Ishikawa (cell line): ENCODE measurements at regions not wholly inside any gene's neighbourhood (a gene's known extent, or its start where the extent isn't known, plus 50 kb on each side); places are given as distances from the start of the nearest gene placed in this dataset.

Source experiments
- CEBPB ChIP-seq: IDR thresholded peaks from 2 replicates; pipeline ENCODE4 v1.6.1; 2012
- CREB1 ChIP-seq: IDR thresholded peaks from 2 replicates; pipeline ENCODE4 v1.6.1; 2012; ENCODE audit warnings: low read depth
- EGR1 ChIP-seq: IDR thresholded peaks from 2 replicates; pipeline ENCODE4 v1.6.1; 2012
- EP300 ChIP-seq: IDR thresholded peaks from 2 replicates; pipeline ENCODE4 v1.6.1; 2012; ENCODE audit warnings: borderline replicate concordance
- FOXM1 ChIP-seq: IDR thresholded peaks from 2 replicates; pipeline ENCODE4 v1.6.1; 2012; ENCODE audit warnings: low read depth, borderline replicate concordance
- NFIC ChIP-seq: IDR thresholded peaks from 2 replicates; pipeline ENCODE4 v1.6.1; 2012
- RAD21 ChIP-seq: IDR thresholded peaks from 2 replicates; pipeline ENCODE4 v1.6.1; 2012; ENCODE audit warnings: low read depth
- TAF1 ChIP-seq: IDR thresholded peaks from 2 replicates; pipeline ENCODE4 v1.6.1; 2012; ENCODE audit warnings: low read depth, mild to moderate bottlenecking
- TCF12 ChIP-seq: IDR thresholded peaks from 2 replicates; pipeline ENCODE4 v1.6.1; 2012; ENCODE audit warnings: low read depth
- TEAD4 ChIP-seq: IDR thresholded peaks from 2 replicates; pipeline ENCODE4 v1.6.1; 2012
- YY1 ChIP-seq: IDR thresholded peaks from 2 replicates; pipeline ENCODE4 v1.6.1; 2012; ENCODE audit warnings: low read depth
- ZBTB7A ChIP-seq: IDR thresholded peaks from 2 replicates; pipeline ENCODE4 v1.6.1; 2012; ENCODE audit warnings: low read depth
- TF ChIP-seq, protein P1 (sequence below): IDR thresholded peaks from 2 replicates; pipeline ENCODE4 v1.6.1; 2012
- TF ChIP-seq, protein P2 (sequence below): IDR thresholded peaks from 2 replicates; pipeline ENCODE4 v1.6.1; 2012
- TF ChIP-seq, protein P3 (sequence below): IDR thresholded peaks from 2 replicates; pipeline ENCODE4 v1.6.1; 2012; ENCODE audit warnings: low read depth, mild to moderate bottlenecking

DNA sequence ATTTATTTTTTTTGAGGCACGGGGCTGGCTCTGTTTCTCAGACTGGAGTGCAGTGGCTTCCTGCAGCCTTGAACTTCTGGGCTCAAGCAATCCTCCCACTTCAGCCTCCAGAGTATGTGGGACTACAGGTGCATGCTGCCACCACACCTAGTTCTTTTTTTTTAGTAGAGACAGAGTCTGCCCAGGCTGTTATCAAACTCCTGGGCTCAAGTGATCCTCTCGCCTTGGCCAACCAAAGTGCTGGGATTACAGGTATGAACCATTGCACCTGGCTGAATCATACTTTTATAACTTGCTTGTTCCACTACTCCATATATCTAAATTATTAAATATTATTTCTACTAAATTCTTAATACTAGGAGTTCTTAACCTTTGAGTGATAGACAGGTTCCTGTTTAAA lies 111.6 kb downstream of the BTG1 start:
- no peak for TF ChIP-seq CEBPB

DNA sequence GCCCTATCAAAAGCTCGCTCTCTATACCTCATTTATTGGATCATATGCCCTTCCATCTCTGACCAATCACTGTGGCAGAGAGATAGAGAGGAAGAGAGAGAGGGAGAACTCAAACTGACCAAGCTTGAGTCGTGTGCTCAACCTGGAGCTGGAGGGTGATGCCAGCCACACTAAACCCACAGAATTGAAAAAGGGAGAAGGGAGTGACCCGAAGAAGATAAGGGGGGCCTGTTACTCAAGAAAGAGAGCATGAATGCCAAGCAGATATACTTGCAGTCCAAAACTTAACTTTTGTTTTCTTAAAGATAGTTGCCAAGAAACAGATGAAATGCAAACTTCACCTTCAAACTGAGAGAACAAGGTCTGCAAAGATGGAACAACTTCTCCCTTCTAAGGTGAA lies 112.7 kb downstream of the BTG1 start:
- TF ChIP-seq TAF1 (no peak), YY1 (no peak), EP300 (no peak), ZBTB7A (no peak)

DNA sequence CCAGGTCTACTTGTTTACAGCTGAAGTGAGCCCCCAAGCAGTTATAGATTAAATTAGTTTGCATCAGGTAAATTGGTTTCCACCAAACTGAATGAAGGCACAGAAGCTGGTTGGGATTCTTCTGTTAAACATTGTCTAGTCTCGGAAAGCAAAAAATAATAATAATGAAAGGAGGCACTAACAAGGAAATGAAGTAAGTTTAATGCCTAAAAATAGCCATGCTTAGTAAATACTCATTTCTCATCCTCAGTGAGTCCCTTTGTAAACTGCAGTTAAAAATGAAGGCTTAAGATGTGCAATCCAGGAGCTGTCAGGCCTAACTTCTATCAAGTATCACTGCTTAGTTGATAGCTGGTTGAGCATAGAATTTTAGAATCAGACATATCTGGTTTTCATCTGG lies 113.5 kb downstream of the BTG1 start:
- TF ChIP-seq ZBTB7A (no peak), NFIC (no peak), EP300 (no peak), TCF12 (no peak), EGR1 (no peak), CREB1 (no peak), TAF1 (no peak)
- TF ChIP-seq, protein P1, sequence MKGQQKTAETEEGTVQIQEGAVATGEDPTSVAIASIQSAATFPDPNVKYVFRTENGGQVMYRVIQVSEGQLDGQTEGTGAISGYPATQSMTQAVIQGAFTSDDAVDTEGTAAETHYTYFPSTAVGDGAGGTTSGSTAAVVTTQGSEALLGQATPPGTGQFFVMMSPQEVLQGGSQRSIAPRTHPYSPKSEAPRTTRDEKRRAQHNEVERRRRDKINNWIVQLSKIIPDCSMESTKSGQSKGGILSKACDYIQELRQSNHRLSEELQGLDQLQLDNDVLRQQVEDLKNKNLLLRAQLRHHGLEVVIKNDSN: no peak

DNA sequence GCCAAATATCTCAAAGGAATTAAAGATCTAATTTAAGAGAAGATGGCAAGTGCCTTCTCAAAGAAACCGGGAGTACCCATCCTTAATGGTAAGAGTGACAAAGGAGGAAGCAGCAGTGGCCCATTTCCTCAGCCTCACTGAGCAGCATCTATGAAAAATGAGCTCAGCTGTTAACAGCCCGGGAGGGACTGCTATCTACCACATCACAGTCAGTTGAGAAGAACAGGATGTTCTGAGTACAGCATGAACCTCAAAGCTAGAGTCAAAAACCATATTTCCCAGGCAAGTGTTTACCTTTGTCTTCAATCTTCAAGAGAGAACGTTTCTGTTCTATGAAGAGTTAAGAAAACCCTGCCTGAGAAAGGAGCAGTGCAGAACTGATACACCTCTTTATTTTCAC lies 115.0 kb downstream of the BTG1 start:
- TF ChIP-seq, protein P2, sequence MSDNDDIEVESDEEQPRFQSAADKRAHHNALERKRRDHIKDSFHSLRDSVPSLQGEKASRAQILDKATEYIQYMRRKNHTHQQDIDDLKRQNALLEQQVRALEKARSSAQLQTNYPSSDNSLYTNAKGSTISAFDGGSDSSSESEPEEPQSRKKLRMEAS: no peak
- TF ChIP-seq TAF1: no peak
- no peak for TF ChIP-seq TEAD4
- no peak for TF ChIP-seq EGR1
- TF ChIP-seq EP300: no peak
- TF ChIP-seq, protein P3, sequence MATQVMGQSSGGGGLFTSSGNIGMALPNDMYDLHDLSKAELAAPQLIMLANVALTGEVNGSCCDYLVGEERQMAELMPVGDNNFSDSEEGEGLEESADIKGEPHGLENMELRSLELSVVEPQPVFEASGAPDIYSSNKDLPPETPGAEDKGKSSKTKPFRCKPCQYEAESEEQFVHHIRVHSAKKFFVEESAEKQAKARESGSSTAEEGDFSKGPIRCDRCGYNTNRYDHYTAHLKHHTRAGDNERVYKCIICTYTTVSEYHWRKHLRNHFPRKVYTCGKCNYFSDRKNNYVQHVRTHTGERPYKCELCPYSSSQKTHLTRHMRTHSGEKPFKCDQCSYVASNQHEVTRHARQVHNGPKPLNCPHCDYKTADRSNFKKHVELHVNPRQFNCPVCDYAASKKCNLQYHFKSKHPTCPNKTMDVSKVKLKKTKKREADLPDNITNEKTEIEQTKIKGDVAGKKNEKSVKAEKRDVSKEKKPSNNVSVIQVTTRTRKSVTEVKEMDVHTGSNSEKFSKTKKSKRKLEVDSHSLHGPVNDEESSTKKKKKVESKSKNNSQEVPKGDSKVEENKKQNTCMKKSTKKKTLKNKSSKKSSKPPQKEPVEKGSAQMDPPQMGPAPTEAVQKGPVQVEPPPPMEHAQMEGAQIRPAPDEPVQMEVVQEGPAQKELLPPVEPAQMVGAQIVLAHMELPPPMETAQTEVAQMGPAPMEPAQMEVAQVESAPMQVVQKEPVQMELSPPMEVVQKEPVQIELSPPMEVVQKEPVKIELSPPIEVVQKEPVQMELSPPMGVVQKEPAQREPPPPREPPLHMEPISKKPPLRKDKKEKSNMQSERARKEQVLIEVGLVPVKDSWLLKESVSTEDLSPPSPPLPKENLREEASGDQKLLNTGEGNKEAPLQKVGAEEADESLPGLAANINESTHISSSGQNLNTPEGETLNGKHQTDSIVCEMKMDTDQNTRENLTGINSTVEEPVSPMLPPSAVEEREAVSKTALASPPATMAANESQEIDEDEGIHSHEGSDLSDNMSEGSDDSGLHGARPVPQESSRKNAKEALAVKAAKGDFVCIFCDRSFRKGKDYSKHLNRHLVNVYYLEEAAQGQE: no peak
- no peak for TF ChIP-seq CEBPB
- no peak for TF ChIP-seq CREB1
- TF ChIP-seq YY1: no peak
- no peak for TF ChIP-seq RAD21
- TF ChIP-seq ZBTB7A: no peak
- TF ChIP-seq, protein P1: no peak
- TF ChIP-seq NFIC: no peak
- no peak for TF ChIP-seq TCF12
- TF ChIP-seq FOXM1: no peak

DNA sequence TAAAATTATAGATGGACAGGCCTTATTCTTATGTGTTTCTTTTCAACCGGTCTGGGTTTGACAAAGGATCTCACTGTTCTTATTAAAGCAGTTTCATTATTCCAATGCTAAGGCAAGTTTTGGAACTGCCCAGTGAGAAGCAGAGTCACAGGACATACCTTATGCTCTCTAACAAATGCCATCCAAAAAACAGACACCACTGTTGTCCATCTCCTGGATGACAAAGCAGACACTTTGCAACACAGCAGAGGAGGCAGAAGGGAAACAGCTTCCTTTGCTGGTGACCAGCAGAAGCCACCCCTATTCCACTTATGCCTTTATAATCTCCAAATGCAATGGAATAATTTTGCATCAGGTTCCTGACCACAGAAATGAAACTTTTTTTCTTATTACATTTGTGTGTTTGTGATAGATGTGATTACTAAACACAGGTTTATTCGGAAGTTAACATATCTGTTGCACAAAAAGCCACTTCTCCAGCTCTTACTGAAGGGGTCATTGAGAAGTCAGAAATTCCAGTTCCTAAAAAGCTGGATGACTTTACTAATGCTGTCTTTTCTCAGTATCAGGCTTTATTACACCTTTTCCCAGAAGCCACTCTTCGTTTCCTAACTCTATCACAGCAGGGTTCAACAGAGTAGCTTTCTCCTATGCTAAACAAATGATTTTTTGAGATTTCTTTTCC lies 115.6 kb downstream of the BTG1 start:
- no peak for TF ChIP-seq CREB1
- TF ChIP-seq TEAD4: no peak
- TF ChIP-seq TAF1: no peak
- TF ChIP-seq, protein P2: no peak
- TF ChIP-seq, protein P1: no peak
- TF ChIP-seq CEBPB: no peak
- TF ChIP-seq ZBTB7A: no peak
- TF ChIP-seq, protein P3: no peak
- TF ChIP-seq FOXM1: no peak
- TF ChIP-seq TCF12: no peak
- TF ChIP-seq NFIC: no peak
- no peak for TF ChIP-seq RAD21
- no peak for TF ChIP-seq EGR1
- no peak for TF ChIP-seq YY1

DNA sequence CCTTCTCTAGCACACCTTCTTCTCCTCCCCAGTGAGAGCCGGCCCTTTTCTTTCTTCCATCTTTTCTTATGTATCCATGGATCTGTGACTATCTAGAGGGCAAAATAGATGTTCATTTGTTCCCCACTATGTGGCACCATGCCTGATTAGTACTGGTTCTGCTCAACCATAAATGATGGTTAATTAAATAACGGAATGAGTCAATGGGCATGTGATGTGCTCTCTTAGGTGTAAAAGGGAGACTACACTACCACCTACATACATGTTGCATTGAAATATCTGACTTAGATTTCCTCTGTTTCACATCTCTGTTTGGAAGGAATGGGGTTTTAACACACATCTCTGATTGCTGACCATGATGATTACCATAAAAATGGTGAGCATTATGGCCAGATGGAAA lies 116.5 kb downstream of the BTG1 start:
- TF ChIP-seq FOXM1: no peak
- no peak for TF ChIP-seq CREB1
- no peak for TF ChIP-seq NFIC
- TF ChIP-seq, protein P1: no peak
- TF ChIP-seq TEAD4: no peak
- TF ChIP-seq EGR1: no peak
- no peak for TF ChIP-seq TAF1
